SU-DHL-6 (cell line): ENCODE measurements at regions not wholly inside any gene's neighbourhood (a gene's known extent, or its start where the extent isn't known, plus 50 kb on each side); places are given as distances from the start of the nearest gene placed in this dataset.
"Not testable (repeated sequence)": the region's sequence is repeated elsewhere in the genome, so short reads cannot be mapped to it uniquely, and the experiment has no call there.

Source experiments
- H2AFZ ChIP-seq: fragments of 200-600 bp; sonication (generic); 2 replicates; pipeline ENCODE4 v1.6.1; 2014; ENCODE audit warnings: low read depth, mild to moderate bottlenecking, moderate library complexity, mixed read lengths, antibody characterized with exemption, low read length; ENCODE audit not compliant: severe bottlenecking
- H3F3A ChIP-seq: fragments of 200-600 bp; shearing (Covaris generic); 2 replicates; pipeline ENCODE4 v1.6.0; 2016; ENCODE audit warnings: antibody characterized with exemption, mild to moderate bottlenecking; ENCODE audit not compliant: insufficient read depth
- H3K27ac ChIP-seq: fragments of 200-600 bp; sonication (generic); 2 replicates; pipeline ENCODE4 v1.5.1; 2016; ENCODE audit warnings: low read depth, mild to moderate bottlenecking, low read length, moderate library complexity, mixed read lengths
- H3K27me3 ChIP-seq: fragments of 200-600 bp; sonication (generic), shearing (Covaris generic); 2 replicates; pipeline ENCODE4 v1.6.0; 2014; ENCODE audit warnings: mild to moderate bottlenecking, low read length
- H3K36me3 ChIP-seq: fragments of 200-600 bp; sonication (generic); 2 replicates; pipeline ENCODE4 v1.6.1; 2014; ENCODE audit warnings: mild to moderate bottlenecking, low read length, mixed read lengths
- H3K4me2 ChIP-seq: fragments of 300-600, 200-600 bp; shearing (Covaris generic), sonication (generic); 2 replicates; pipeline ENCODE4 v1.6.0; 2014; ENCODE audit warnings: low read length, low read depth, mild to moderate bottlenecking; ENCODE audit not compliant: poor library complexity, severe bottlenecking
- H3K4me3 ChIP-seq: fragments of 200-600 bp; sonication (generic); 2 replicates; pipeline ENCODE4 v1.5.1; 2014; ENCODE audit warnings: antibody characterized with exemption, low read length, mild to moderate bottlenecking, mixed read lengths; ENCODE audit not compliant: insufficient read depth, poor library complexity, severe bottlenecking
- H3K79me2 ChIP-seq: fragments of 200-600 bp; sonication (generic); 2 replicates; pipeline ENCODE4 v1.6.1; 2014; ENCODE audit warnings: mild to moderate bottlenecking, low read length, moderate library complexity; ENCODE audit not compliant: insufficient read depth
- H3K9ac ChIP-seq: fragments of 200-600 bp; sonication (generic); 2 replicates; pipeline ENCODE4 v1.7.0; 2014; ENCODE audit warnings: mild to moderate bottlenecking, low read length
- H3K9me2 ChIP-seq: fragments of 200-600 bp; sonication (generic); replicated peaks from 2 replicates; pipeline ENCODE4 v1.6.1; 2014; ENCODE audit warnings: low read length; ENCODE audit not compliant: insufficient read depth
- H3K9me3 ChIP-seq: fragments of 200-600 bp; sonication (generic); 2 replicates; pipeline ENCODE4 v1.6.1; 2014; ENCODE audit warnings: low read length, mixed read lengths; ENCODE audit not compliant: insufficient read depth
- H4K20me1 ChIP-seq: fragments of 200-600 bp; sonication (generic); 2 replicates; pipeline ENCODE4 v1.6.1; 2014; ENCODE audit warnings: low read depth, mild to moderate bottlenecking, antibody characterized with exemption, low read length, moderate library complexity, mixed read lengths
- CTCF ChIP-seq: fragments of 200-600 bp; sonication (generic); IDR thresholded peaks from one replicate; pipeline ENCODE4 v1.5.1; 2017; ENCODE audit warnings: antibody characterized with exemption, mild to moderate bottlenecking, low read length, moderate library complexity; ENCODE audit not compliant: insufficient read depth, poor library complexity, severe bottlenecking
- EZH2phosphoT487 ChIP-seq: fragments of 200-600 bp; sonication (generic), shearing (Covaris generic); conservative IDR thresholded peaks from 2 replicates; pipeline ENCODE4 v1.6.1; 2018; ENCODE audit warnings: mild to moderate bottlenecking, antibody characterized with exemption, low read length, moderate library complexity, mixed read lengths

- Histone ChIP-seq H3K9ac (no peak overlapping the region), H3K9me3 (no peaks in the 10 kb centered on the region), H4K20me1 (no peaks in the 10 kb centered on the region), H3K27me3 (no peaks in the 10 kb centered on the region), H3K9me2 (no peaks in the 10 kb centered on the region), H3K79me2 (no peaks in the 10 kb centered on the region), H3F3A (no peaks in the 10 kb centered on the region), H3K4me3 (no peak overlapping the region), H3K27ac (no peak overlapping the region), H3K36me3 (no peaks in the 10 kb centered on the region), H3K4me2 (no peak overlapping the region), H2AFZ (no peak overlapping the region)
- TF ChIP-seq CTCF = no peak
- no peak for TF ChIP-seq EZH2phosphoT487
Measured at GRCh38 chr5:20305463-20305862, 317.5 kb upstream of the CDH18 start.

DNA sequence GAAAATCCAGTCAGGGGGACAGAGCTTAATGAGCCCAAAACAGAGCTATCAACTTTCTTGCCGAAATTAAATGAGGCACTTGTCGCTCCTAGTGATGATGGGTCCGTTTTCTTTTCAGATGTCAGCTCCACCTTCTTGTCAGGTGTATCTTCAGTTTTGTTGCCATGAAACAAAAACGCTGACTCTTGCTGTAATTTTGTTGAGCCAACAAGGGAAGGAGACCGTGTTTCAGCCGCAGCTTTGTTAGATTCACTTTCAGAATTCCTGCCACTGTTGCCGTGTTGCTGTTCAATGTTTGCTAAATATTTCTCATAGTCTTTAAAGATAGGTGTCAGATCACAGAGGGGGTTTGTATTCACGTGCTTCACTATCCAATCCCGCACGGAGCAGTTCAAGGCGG is 316.6 kb upstream of the CDH18 start:
- not testable (repeated sequence) for H3K36me3 ChIP-seq, H3K27me3 ChIP-seq, H3K79me2 ChIP-seq, H3K4me2 ChIP-seq, H4K20me1 ChIP-seq, H3F3A ChIP-seq, H3K9me3 ChIP-seq, H3K4me3 ChIP-seq, H2AFZ ChIP-seq, H3K27ac ChIP-seq, H3K9me2 ChIP-seq, H3K9ac ChIP-seq

DNA sequence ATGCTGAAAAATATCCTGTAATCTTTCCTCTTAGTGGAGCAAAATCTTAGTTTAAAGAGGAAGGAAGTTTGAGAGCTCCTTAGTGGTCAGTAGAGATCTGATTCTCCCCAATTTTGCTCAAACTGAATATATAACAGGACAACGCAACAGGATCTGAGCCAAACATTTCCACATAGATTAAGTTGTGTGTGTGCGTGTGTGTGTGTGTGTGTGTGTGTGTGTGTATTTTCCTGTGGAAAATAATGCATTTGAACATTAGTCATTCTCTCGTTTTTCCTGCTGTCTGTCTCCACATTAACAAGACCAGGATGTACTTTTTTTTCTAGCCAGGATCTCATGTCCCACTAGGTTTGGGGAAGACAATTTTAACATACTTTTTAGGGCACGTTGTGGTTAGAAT is 312.1 kb upstream of the CDH18 start:
- no peak overlapping the region for H3K27ac ChIP-seq
- H3K4me2 ChIP-seq = no peak overlapping the region
- no peaks in the 10 kb centered on the region for H3K36me3 ChIP-seq
- no peak overlapping the region for H2AFZ ChIP-seq
- H3K4me3 ChIP-seq = no peak overlapping the region
- H3K9ac ChIP-seq = no peak overlapping the region
- no peaks in the 10 kb centered on the region for H3K9me2 ChIP-seq
- H3K9me3 ChIP-seq = no peaks in the 10 kb centered on the region
- no peaks in the 10 kb centered on the region for H3F3A ChIP-seq
- no peaks in the 10 kb centered on the region for H4K20me1 ChIP-seq
- TF ChIP-seq EZH2phosphoT487 = no peak
- TF ChIP-seq CTCF = no peak
- no peaks in the 10 kb centered on the region for H3K79me2 ChIP-seq
- H3K27me3 ChIP-seq = no peaks in the 10 kb centered on the region

DNA sequence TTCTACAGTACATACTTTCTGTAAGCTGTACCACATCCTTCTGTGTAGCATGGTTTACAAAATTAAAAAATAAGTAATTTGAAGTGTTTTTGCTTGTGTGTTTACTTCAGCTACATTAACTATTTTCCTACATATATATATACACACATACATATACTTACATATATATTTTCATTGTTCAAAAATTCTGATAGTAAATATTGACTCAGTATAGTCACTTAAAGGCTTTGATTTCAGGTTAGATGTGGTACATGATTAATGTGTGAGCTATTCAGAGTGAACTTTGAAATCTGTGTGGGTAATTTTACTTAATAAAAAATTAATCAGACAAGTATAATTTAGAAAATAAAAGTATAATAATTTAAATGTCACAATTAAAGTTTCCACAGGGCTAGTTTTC is 306.7 kb upstream of the CDH18 start:
- Histone ChIP-seq H3K27ac (no peak overlapping the region), H3K9me3 (no peaks in the 10 kb centered on the region), H4K20me1 (no peaks in the 10 kb centered on the region), H3K9me2 (no peaks in the 10 kb centered on the region), H3K9ac (no peak overlapping the region), H3K36me3 (no peaks in the 10 kb centered on the region), H3K79me2 (no peaks in the 10 kb centered on the region), H3K27me3 (no peaks in the 10 kb centered on the region), H3F3A (no peaks in the 10 kb centered on the region), H2AFZ (no peak overlapping the region), H3K4me2 (no peak overlapping the region), H3K4me3 (no peak overlapping the region)
- TF ChIP-seq EZH2phosphoT487 = no peak
- TF ChIP-seq CTCF = no peak
